HepG2 (cell line): ENCODE measurements at regions not wholly inside any gene's neighbourhood (a gene's known extent, or its start where the extent isn't known, plus 50 kb on each side); places are given as distances from the start of the nearest gene placed in this dataset.

Source experiments
- ATAC-seq: fragments of 200-7000 bp; cut with Tn5 transposase; 3 replicates; pipeline ENCODE4 v1.9.1; 2020; ENCODE audit warnings: mild to moderate bottlenecking, moderate library complexity
- BruUV-seq: library from RNA; stranded (reverse); fragments of 400-500 nt; replicated peaks from 2 replicates; lab custom pipeline; 2021; lab: Mats Ljungman, UMichigan
- CTCF ChIA-PET: fragments of 300-600 bp; formaldehyde crosslinking; extraction: SDS; loops from one replicate; lab custom pipeline; 2021; ENCODE audit warnings: low total read pairs, inconsistent platforms, low intra/inter-chr PET ratio; lab: Yijun Ruan, JAX
- POLR2A ChIA-PET: fragments of 350-600 bp; sonication (Branson Sonifier 250); formaldehyde crosslinking; loops from one replicate; lab custom pipeline; 2020; ENCODE audit warnings: antibody characterized with exemption, inconsistent platforms; lab: Yijun Ruan, JAX
- DNase-seq: peaks from one replicate; pipeline ENCODE4 v3.0.0-alpha.2; 2015; ENCODE audit warnings: low spot score
- FAIRE-seq: peaks from 3 replicates; lab custom pipeline; 2011; peaks lifted over from hg19 to GRCh38; lab: Jason Lieb, UNC
- H2AFZ ChIP-seq: one replicate; pipeline ENCODE4 v1.6.1; 2011; ENCODE audit warnings: low read length, inconsistent platforms
- H3K27ac ChIP-seq: fragments of 300-600 bp; 3 replicates; pipeline ENCODE4 v1.8.0; 2011; ENCODE audit warnings: mixed run types, mild to moderate bottlenecking, mixed read lengths, low read length, inconsistent platforms; ENCODE audit not compliant: insufficient read depth; ENCODE audit errors: extremely low read length
- H3K27me3 ChIP-seq, 2 experiments: fragments of 200-600 bp in 1 of 2; 2 replicates in 1 of 2; 3 replicates in 1 of 2; pipeline versions ENCODE4 v1.6.0 to v1.8.0; 2011; ENCODE audit warnings: low read length in 2 of 2, mild to moderate bottlenecking in 2 of 2, moderate library complexity in 2 of 2, inconsistent platforms in 1 of 2; ENCODE audit not compliant: insufficient read depth in 2 of 2, control insufficient read depth in 1 of 2
- H3K36me3 ChIP-seq, 2 experiments: fragments of 200-600 bp in 1 of 2; replicated peaks in 1 of 2; 2 replicates in 1 of 2; 3 replicates in 1 of 2; pipeline versions ENCODE4 v1.5.1 to v1.8.0; 2011; ENCODE audit warnings: low read length in 2 of 2, inconsistent platforms in 1 of 2; ENCODE audit not compliant: insufficient read depth in 2 of 2, control insufficient read depth in 1 of 2
- H3K4me1 ChIP-seq: 2 replicates; pipeline ENCODE4 v1.5.1; 2012; ENCODE audit warnings: low read length, inconsistent platforms; ENCODE audit not compliant: insufficient read depth
- H3K4me2 ChIP-seq: 2 replicates; pipeline ENCODE4 v1.6.0; 2011; ENCODE audit warnings: low read depth, low read length, inconsistent platforms
- H3K4me3 ChIP-seq, 3 experiments: fragments of 200-600 bp in 1 of 3; sonication (generic), shearing (Covaris generic) in 1 of 3; replicated peaks in 1 of 3; 2 replicates each; pipeline ENCODE4 v1.5.1; 2011 to 2016; ENCODE audit warnings: low read length in 3 of 3, inconsistent platforms in 2 of 3, low read depth in 2 of 3, mild to moderate bottlenecking in 2 of 3, control low read depth in 1 of 3, mixed read lengths in 1 of 3; ENCODE audit not compliant: insufficient read depth in 1 of 3
- H3K79me2 ChIP-seq: one replicate; pipeline ENCODE4 v1.6.1; 2011; ENCODE audit warnings: low read length, inconsistent platforms; ENCODE audit not compliant: insufficient read depth
- H3K9ac ChIP-seq: 2 replicates; pipeline ENCODE4 v1.6.0; 2011; ENCODE audit warnings: mild to moderate bottlenecking, low read depth, low read length, inconsistent platforms; ENCODE audit not compliant: insufficient read depth
- H3K9me3 ChIP-seq: 2 replicates; pipeline ENCODE4 v1.5.1; 2012; ENCODE audit warnings: mild to moderate bottlenecking, low read length
- H4K20me1 ChIP-seq: 2 replicates; pipeline ENCODE4 v1.6.0; 2011; ENCODE audit warnings: inconsistent platforms, mild to moderate bottlenecking, low read length, moderate library complexity; ENCODE audit not compliant: insufficient read depth
- CENPT ChIP-seq: sonication (generic); formaldehyde crosslinking; IDR thresholded peaks from 2 replicates; pipeline ENCODE4 v1.8.0; 2022; ENCODE audit warnings: low read depth, mild to moderate bottlenecking, moderate library complexity, missing genetic modification reagents
- EEA1 ChIP-seq: sonication (generic); formaldehyde crosslinking; IDR thresholded peaks from 2 replicates; pipeline ENCODE4 v1.5.1; 2020; ENCODE audit warnings: mild to moderate bottlenecking, missing genetic modification reagents, borderline replicate concordance
- ETV6 ChIP-seq: sonication (generic); formaldehyde crosslinking; conservative IDR thresholded peaks from 2 replicates; pipeline ENCODE4 v1.4.0; 2020; ENCODE audit warnings: missing genetic modification reagents
- GABPA ChIP-seq, 2 experiments: IDR thresholded peaks; 2 replicates each; pipeline ENCODE4 v1.6.1; 2011 to 2016; ENCODE audit warnings: low read depth in 2 of 2, low read length in 1 of 2, missing biosample characterization in 1 of 2, missing genetic modification characterization in 1 of 2
- GZF1 ChIP-seq: sonication (generic); formaldehyde crosslinking; IDR thresholded peaks from 2 replicates; pipeline ENCODE4 v1.5.1; 2020; ENCODE audit warnings: mild to moderate bottlenecking, missing genetic modification reagents
- HOXA7 ChIP-seq: sonication (generic); formaldehyde crosslinking; IDR thresholded peaks from 2 replicates; pipeline ENCODE4 v1.8.1; 2022; ENCODE audit warnings: mild to moderate bottlenecking, missing genetic modification reagents, moderate library complexity
- KDM5B ChIP-seq: sonication (generic); formaldehyde crosslinking; IDR thresholded peaks from 2 replicates; pipeline ENCODE4 v1.4.0; 2020; ENCODE audit warnings: missing genetic modification reagents, mild to moderate bottlenecking, borderline replicate concordance
- MAZ ChIP-seq, 2 experiments: sonication (generic) in 1 of 2; formaldehyde crosslinking in 1 of 2; IDR thresholded peaks; 2 replicates each; pipeline versions ENCODE4 v1.5.0 to v1.6.1; 2012 to 2020; ENCODE audit warnings: low read depth in 2 of 2, mild to moderate bottlenecking in 2 of 2, borderline replicate concordance in 1 of 2, improper control_type of control experiment in 1 of 2, low read length in 1 of 2, missing genetic modification reagents in 1 of 2, moderate library complexity in 1 of 2
- NR2F6 ChIP-seq, 2 experiments: IDR thresholded peaks; 2 replicates each; pipeline ENCODE4 v1.6.1; 2016; ENCODE audit warnings: antibody characterized with exemption in 1 of 2, mild to moderate bottlenecking in 1 of 2
- TEAD3 ChIP-seq: optimal IDR thresholded peaks from 2 replicates; pipeline ENCODE3; 2016; ENCODE audit warnings: borderline replicate concordance
- ZEB1 ChIP-seq: IDR thresholded peaks from 2 replicates; pipeline ENCODE4 v1.6.1; 2012; ENCODE audit warnings: mild to moderate bottlenecking, low read depth, inconsistent platforms; ENCODE audit not compliant: insufficient replicate concordance
- ZFYVE20 ChIP-seq: sonication (generic); formaldehyde crosslinking; IDR thresholded peaks from 2 replicates; pipeline ENCODE4 v1.8.0; 2023; ENCODE audit warnings: low read depth, mild to moderate bottlenecking, moderate library complexity, missing genetic modification reagents, borderline replicate concordance
- ZMYM4 ChIP-seq: sonication (generic); formaldehyde crosslinking; IDR thresholded peaks from 2 replicates; pipeline ENCODE4 v1.8.1; 2023; ENCODE audit warnings: mild to moderate bottlenecking, missing genetic modification reagents
- ZNF276 ChIP-seq: sonication (generic); formaldehyde crosslinking; IDR thresholded peaks from 2 replicates; pipeline ENCODE4 v1.4.0; 2020; ENCODE audit warnings: mild to moderate bottlenecking, low read depth, missing genetic modification reagents
- ZNF326 ChIP-seq: sonication (generic); formaldehyde crosslinking; IDR thresholded peaks from 2 replicates; pipeline ENCODE4 v1.4.0; 2020; ENCODE audit warnings: missing genetic modification reagents, borderline replicate concordance
- ZNF484 ChIP-seq: sonication (generic); formaldehyde crosslinking; IDR thresholded peaks from 2 replicates; pipeline ENCODE4 v1.5.1; 2020; ENCODE audit warnings: mild to moderate bottlenecking, low read depth, missing genetic modification reagents, borderline replicate concordance
- ZNF607 ChIP-seq: sonication (generic); formaldehyde crosslinking; IDR thresholded peaks from 2 replicates; pipeline ENCODE4 v1.5.1; 2020; ENCODE audit warnings: missing genetic modification reagents, mild to moderate bottlenecking, borderline replicate concordance
- WGBS: methylation state at CpG from one replicate; pipeline ENCODE4 v1.1.6; 2017; ENCODE audit warnings: low lambda C conversion rate; 5-methylcytosine and 5-hydroxymethylcytosine counted together
- in situ Hi-C: cut with HindIII; loops from 2 replicates; pipeline ENCODE4 v1.10.0; 2017; ENCODE audit warnings: low pct_unique_long_range_greater_than_20kb; ENCODE audit not compliant: extremely low pct_ligation_motif_present
- intact Hi-C: fragments of 100-400 bp; cut with micrococcal nuclease; formaldehyde crosslinking; loops from one replicate; pipeline ENCODE4 v1.10.0; 2022; ENCODE audit not compliant: unreplicated experiment
- TF ChIP-seq, protein P1 (sequence below): sonication (generic); formaldehyde crosslinking; IDR thresholded peaks from 2 replicates; pipeline ENCODE4 v1.8.0; 2022; ENCODE audit warnings: missing genetic modification reagents, mild to moderate bottlenecking, borderline replicate concordance

DNA sequence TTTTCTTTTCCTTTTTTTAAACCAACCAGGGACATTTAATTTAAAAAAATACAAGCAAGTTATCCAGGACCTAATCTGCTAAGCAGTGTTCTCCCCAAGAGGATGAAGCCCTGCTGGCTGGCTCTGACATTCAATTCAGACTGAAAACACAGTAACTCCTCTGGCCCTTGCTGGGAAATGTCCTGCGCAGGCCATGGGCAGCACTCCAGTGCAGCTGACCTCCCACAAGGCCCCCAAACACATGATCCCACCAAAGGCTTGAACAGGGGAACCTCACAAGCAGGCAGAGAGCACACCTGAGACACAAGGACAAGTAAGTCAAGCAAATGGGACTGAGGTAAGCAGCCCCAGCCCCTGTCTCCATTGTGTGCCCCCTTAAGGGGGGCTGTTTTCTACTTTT is 56.9 kb upstream of the FHIP2A start:
- in situ Hi-C loops, result no loop called here
- no peak overlapping the region for H3K4me3 ChIP-seq
- ATAC-seq, result no peak
- no TSS peak for BruUV-seq
- ChIA-PET POLR2A (no interaction called here), CTCF (no interaction called here)
- DNase-seq, result no peak
- no peak for TF ChIP-seq CENPT (CRISPR knock-in tag)
- no peak for TF ChIP-seq MAZ (IDR thresholded peaks at IDR 0.05; ENCODE audit: borderline replicate concordance, low read depth, low read length)
- no peak for TF ChIP-seq MAZ (CRISPR knock-in tag; IDR thresholded peaks at IDR 0.05; ENCODE audit: low read depth)
- TF ChIP-seq GABPA (IDR thresholded peaks at IDR 0.05; ENCODE audit: low read depth, low read length), result no peak
- no peak for TF ChIP-seq GABPA (CRISPR knock-in tag; IDR thresholded peaks at IDR 0.05; ENCODE audit: low read depth)
- no peak for TF ChIP-seq NR2F6 (IDR thresholded peaks at IDR 0.05)
- TF ChIP-seq NR2F6 (CRISPR knock-in tag; IDR thresholded peaks at IDR 0.05), result no peak
- TF ChIP-seq ETV6 (CRISPR knock-in tag), result no peak
- TF ChIP-seq, protein P1, sequence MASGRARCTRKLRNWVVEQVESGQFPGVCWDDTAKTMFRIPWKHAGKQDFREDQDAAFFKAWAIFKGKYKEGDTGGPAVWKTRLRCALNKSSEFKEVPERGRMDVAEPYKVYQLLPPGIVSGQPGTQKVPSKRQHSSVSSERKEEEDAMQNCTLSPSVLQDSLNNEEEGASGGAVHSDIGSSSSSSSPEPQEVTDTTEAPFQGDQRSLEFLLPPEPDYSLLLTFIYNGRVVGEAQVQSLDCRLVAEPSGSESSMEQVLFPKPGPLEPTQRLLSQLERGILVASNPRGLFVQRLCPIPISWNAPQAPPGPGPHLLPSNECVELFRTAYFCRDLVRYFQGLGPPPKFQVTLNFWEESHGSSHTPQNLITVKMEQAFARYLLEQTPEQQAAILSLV (CRISPR knock-in tag), result no peak
- no peak for TF ChIP-seq HOXA7 (CRISPR knock-in tag)
- TF ChIP-seq GZF1, result no peak
- no peak for TF ChIP-seq ZEB1
- no peak for TF ChIP-seq TEAD3 (CRISPR knock-in tag)
- TF ChIP-seq ZNF326, result no peak
- no peak for TF ChIP-seq ZNF484
- TF ChIP-seq ZMYM4, result no peak
- TF ChIP-seq ZFYVE20, result no peak
- no peak for TF ChIP-seq ZNF276
- TF ChIP-seq EEA1, result no peak
- TF ChIP-seq KDM5B (CRISPR knock-in tag), result no peak
- TF ChIP-seq ZNF607 (CRISPR knock-in tag), result no peak
- no peaks in the 10 kb centered on the region for H3K79me2 ChIP-seq
- WGBS, result 100% methylated on average over 1 of the region's 1 CpG
- no peaks in the 10 kb centered on the region for H4K20me1 ChIP-seq
- no peak overlapping the region for H3K27ac ChIP-seq
- no peak overlapping the region for H3K9ac ChIP-seq
- peaks cover 6% of the 10 kb centered on the region for H3K4me1 ChIP-seq
- intact Hi-C loops, result no loop called here
- no peak for FAIRE-seq
- H2AFZ ChIP-seq, result no peak overlapping the region
- no peak overlapping the region for H3K4me2 ChIP-seq
- no peaks in the 10 kb centered on the region for H3K9me3 ChIP-seq
- peaks cover 2 to 25% of the 10 kb centered on the region in 2 experiments; a peak in 4 of 5 replicates for H3K27me3 ChIP-seq
- no peaks in the 10 kb centered on the region for H3K36me3 ChIP-seq
